ENCODE measurements at regions not wholly inside any gene's neighbourhood (a gene's known extent, or its start where the extent isn't known, plus 50 kb on each side); places are given as distances from the start of the nearest gene placed in this dataset.

- TF ChIP-seq POLR2A (IDR thresholded peaks at IDR 0.05) (no peak), CTCF (IDR thresholded peaks at IDR 0.05) (no peak)
- intact Hi-C loops (cut with DNase I), result no loop called here
- 71 to 77% methylated on average over 1 of the region's 1 CpG for WGBS, 2 donors
- no peaks in the 10 kb centered on the region for H3K36me3 ChIP-seq
- H3K9me3 ChIP-seq, result no peaks in the 10 kb centered on the region
- no peak for DNase-seq
- no peak overlapping the region for H3K4me3 ChIP-seq (replicated peaks in 1 of 3)
- no peak overlapping the region for H3K27ac ChIP-seq
- no peaks in the 10 kb centered on the region for H3K27me3 ChIP-seq
- no peaks in the 10 kb centered on the region for H3K4me1 ChIP-seq
These were observed 693.9 kb downstream of the SATB2 start for GRCh38 chr2:198763793-198764192.

- intact Hi-C loops (cut with DNase I), result no loop called here
- DNase-seq, result no peak
- WGBS, 2 donors, result 64 to 66% methylated on average over 3 of the region's 3 CpGs
These were observed 695.3 kb downstream of the SATB2 start for GRCh38 chr2:198762441-198762840.

GRCh38 chr2:198757069-198757468 is 700.7 kb downstream of the SATB2 start:
- TF ChIP-seq CTCF (IDR thresholded peaks at IDR 0.05), result no peak
- no peak for TF ChIP-seq POLR2A (IDR thresholded peaks at IDR 0.05)
- DNase-seq, result no peak
- Histone ChIP-seq H3K4me1 (no peaks in the 10 kb centered on the region), H3K9me3 (no peaks in the 10 kb centered on the region), H3K36me3 (no peaks in the 10 kb centered on the region), H3K27ac (no peak overlapping the region), H3K4me3 (replicated peaks in 1 of 3) (no peak overlapping the region), H3K27me3 (no peaks in the 10 kb centered on the region)
- 77% methylated on average over 3 of the region's 3 CpGs for WGBS, 2 donors
- intact Hi-C loops (cut with DNase I), result no loop called here

More at GRCh38 chr2:198762441-198762840, 695.3 kb downstream of the SATB2 start:
- H3K4me3 ChIP-seq (replicated peaks in 1 of 3), result no peak overlapping the region
- H3K27ac ChIP-seq, result no peak overlapping the region
- no peak for TF ChIP-seq POLR2A (IDR thresholded peaks at IDR 0.05)
- no peak for TF ChIP-seq CTCF (IDR thresholded peaks at IDR 0.05)
- H3K4me1 ChIP-seq, result no peaks in the 10 kb centered on the region
- H3K36me3 ChIP-seq, result no peaks in the 10 kb centered on the region
- H3K27me3 ChIP-seq, result no peaks in the 10 kb centered on the region
- H3K9me3 ChIP-seq, result no peaks in the 10 kb centered on the region

- DNase-seq, result no peak
- intact Hi-C loops (cut with DNase I), result no loop called here
These were observed 701.6 kb downstream of the SATB2 start for GRCh38 chr2:198756166-198756565.

GRCh38 chr2:198753101-198753500 is 704.6 kb downstream of the SATB2 start:
- Histone ChIP-seq H3K9me3 (no peaks in the 10 kb centered on the region), H3K27ac (no peak overlapping the region), H3K27me3 (no peaks in the 10 kb centered on the region), H3K36me3 (no peaks in the 10 kb centered on the region), H3K4me1 (no peaks in the 10 kb centered on the region), H3K4me3 (replicated peaks in 1 of 3) (no peak overlapping the region)
- DNase-seq, result no peak
- WGBS, 2 donors, result 62 to 72% methylated on average over 3 of the region's 3 CpGs
- no peak for TF ChIP-seq CTCF (IDR thresholded peaks at IDR 0.05)
- no peak for TF ChIP-seq POLR2A (IDR thresholded peaks at IDR 0.05)
- intact Hi-C loops (cut with DNase I), result no loop called here

More at GRCh38 chr2:198756166-198756565, 701.6 kb downstream of the SATB2 start:
- no peak overlapping the region for H3K27ac ChIP-seq
- no peaks in the 10 kb centered on the region for H3K9me3 ChIP-seq
- TF ChIP-seq POLR2A (IDR thresholded peaks at IDR 0.05) (no peak), CTCF (IDR thresholded peaks at IDR 0.05) (no peak)
- 56 to 71% methylated on average over 3 of the region's 3 CpGs for WGBS, 2 donors
- no peaks in the 10 kb centered on the region for H3K27me3 ChIP-seq
- H3K36me3 ChIP-seq, result no peaks in the 10 kb centered on the region
- no peaks in the 10 kb centered on the region for H3K4me1 ChIP-seq
- H3K4me3 ChIP-seq (replicated peaks in 1 of 3), result no peak overlapping the region

Measured in thyroid gland (tissue), 4 donors.